ENCODE measurements at regions not wholly inside any gene's neighbourhood (a gene's known extent, or its start where the extent isn't known, plus 50 kb on each side); places are given as distances from the start of the nearest gene placed in this dataset. TPM values are rescaled to one million over a fixed set of nuclear protein-coding genes. Genes with fewer than 3 reads are reported as not detected.

- intact Hi-C loops (cut with micrococcal nuclease) (no loop called here), dilution Hi-C loops (cut with HindIII; ENCODE audit: low sequenced_read_pairs, unreplicated experiment) (no loop called here), in situ Hi-C loops (cut with MboI; ENCODE audit: low sequenced_read_pairs) (no loop called here)
- Histone ChIP-seq H3K27ac (ENCODE audit: insufficient read depth, low read length) (no peak overlapping the region), H4K91ac (ENCODE audit: insufficient read depth, low read depth, low read length) (no peak overlapping the region), H3K79me1 (ENCODE audit: low read depth in 1 of 2, low read length in 2 of 2) (no peaks in the 10 kb centered on the region), H2BK5ac (ENCODE audit: low read depth, low read length, poor library complexity, severe bottlenecking) (no peak overlapping the region), H3K36me3 (ENCODE audit: control insufficient read depth, insufficient read depth, low read length) (no peaks in the 10 kb centered on the region), H3K56ac (ENCODE audit: extremely low read depth, insufficient read depth, low read length) (no peak overlapping the region), H4K5ac (ENCODE audit: low read depth, low read length) (no peak overlapping the region), H3K9ac (ENCODE audit: low read depth, low read length) (no peak overlapping the region), H2AFZ (replicated peaks; ENCODE audit: low read length, poor library complexity) (no peak overlapping the region), H2BK20ac (ENCODE audit: low read depth, low read length) (no peak overlapping the region), H3K9me1 (ENCODE audit: insufficient read depth, low read length) (no peaks in the 10 kb centered on the region), H4K8ac (ENCODE audit: low read depth in 2 of 2, low read length in 2 of 2) (no peak overlapping the region), H4K20me1 (ENCODE audit: insufficient read depth, low read length) (no peaks in the 10 kb centered on the region), H2AK5ac (ENCODE audit: low read depth, low read length) (no peak overlapping the region), H3K18ac (ENCODE audit: low read depth, low read length) (no peak overlapping the region), H2BK15ac (ENCODE audit: low read depth, low read length) (no peak overlapping the region), H3K4me3 (ENCODE audit: insufficient read depth, low read depth, low read length) (no peak overlapping the region), H2AK9ac (replicated peaks; ENCODE audit: low read depth, low read length, poor library complexity) (no peak overlapping the region), H3K23ac (ENCODE audit: low read depth, low read length) (no peak overlapping the region), H3K4ac (ENCODE audit: low read depth, low read length) (no peak overlapping the region), H3K4me2 (ENCODE audit: low read depth, low read length) (no peak overlapping the region), H3K27me3 (ENCODE audit: control insufficient read depth, insufficient read depth, low read length) (no peaks in the 10 kb centered on the region), H3K4me1 (ENCODE audit: control insufficient read depth, insufficient read depth, low read length) (no peaks in the 10 kb centered on the region), H3K9me3 (ENCODE audit: control insufficient read depth, insufficient read depth, low read length) (peaks cover 41% of the 10 kb centered on the region), H2BK120ac (ENCODE audit: low read depth, low read length) (no peak overlapping the region), H3K14ac (replicated peaks; ENCODE audit: low read depth, low read length) (no peak overlapping the region)
- TF ChIP-seq MAFK (IDR thresholded peaks at IDR 0.05; ENCODE audit: low read depth, low read length) (no peak), RCOR1 (IDR thresholded peaks at IDR 0.05; ENCODE audit: insufficient replicate concordance, low read length) (no peak), BHLHE40 (IDR thresholded peaks at IDR 0.05; ENCODE audit: low read depth, low read length) (no peak), SMC3 (IDR thresholded peaks at IDR 0.05; ENCODE audit: low read depth, low read length) (no peak), CEBPB (IDR thresholded peaks at IDR 0.05; ENCODE audit: low read depth, low read length) (no peak), NFE2L2 (IDR thresholded peaks at IDR 0.05; ENCODE audit: low read depth, low read length) (no peak), MAZ (IDR thresholded peaks at IDR 0.05; ENCODE audit: borderline replicate concordance, low read depth, low read length) (no peak)
- CTCF ChIA-PET, result no interaction called here
- BruUV-seq (replicated peaks), result no TSS peak
- no peak for ATAC-seq (ENCODE audit: low read depth)
- POLR2A ChIA-PET (ENCODE audit: unreplicated experiment), result no interaction called here
- no CpG with 5 or more reads among the region's 13 CpGs for WGBS, 2 experiments (ENCODE audit: extremely low coverage in 2 of 2, insufficient read length in 1 of 2)
- no peak for DNase-seq
Observed at GRCh38 chr14:99118946-99119345, 153.1 kb downstream of the BCL11B start.

Small RNAs in the stretch of these regions (microRNA-seq; reads per million reads assigned to microRNA genes)
- gene AL162151.2 (ENCODE audit: insufficient read depth, insufficient read length) (not detected), gene RN7SL714P (ENCODE audit: insufficient read depth, insufficient read length) (not detected)

Small RNAs in the stretch of these regions (small RNA-seq; reads per million reads assigned to genes)
- 0 to 2.4 (median 0) reads per million in 5 experiments for gene AL162151.2
- 0 reads per million in 5 experiments for gene RN7SL714P

Measured in IMR-90 (cell line).